Middle frontal gyrus (tissue), 1 donor: ENCODE measurements at regions not wholly inside any gene's neighbourhood (a gene's known extent, or its start where the extent isn't known, plus 50 kb on each side); places are given as distances from the start of the nearest gene placed in this dataset.

ENCODE experiments used
- DNase-seq: peaks from one replicate; pipeline ENCODE4 v3.0.0-alpha.2; 2015; ENCODE audit warnings: low spot score; ENCODE audit errors: extremely low spot score

DNA sequence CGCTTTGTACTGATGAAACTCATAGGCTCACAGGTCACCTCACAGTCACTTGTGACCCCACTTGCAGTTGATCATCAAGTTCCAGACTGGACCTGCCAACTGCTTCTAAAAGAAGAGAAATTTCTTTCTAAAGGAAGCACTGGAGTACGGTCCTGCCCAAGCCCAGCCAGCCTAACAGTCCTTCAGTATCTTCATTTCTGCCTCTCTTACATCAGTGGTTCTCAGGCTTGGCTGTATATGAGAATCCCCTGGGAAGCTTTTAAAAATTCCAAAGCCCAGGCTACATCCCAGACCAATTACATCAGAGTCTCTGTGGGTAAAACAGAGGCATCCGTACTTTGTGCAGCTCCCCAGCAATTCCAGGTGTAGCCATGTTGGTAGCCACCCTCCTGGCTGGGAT is 282.1 kb downstream of the NFIB start:
- DNase-seq, result no peak

DNA sequence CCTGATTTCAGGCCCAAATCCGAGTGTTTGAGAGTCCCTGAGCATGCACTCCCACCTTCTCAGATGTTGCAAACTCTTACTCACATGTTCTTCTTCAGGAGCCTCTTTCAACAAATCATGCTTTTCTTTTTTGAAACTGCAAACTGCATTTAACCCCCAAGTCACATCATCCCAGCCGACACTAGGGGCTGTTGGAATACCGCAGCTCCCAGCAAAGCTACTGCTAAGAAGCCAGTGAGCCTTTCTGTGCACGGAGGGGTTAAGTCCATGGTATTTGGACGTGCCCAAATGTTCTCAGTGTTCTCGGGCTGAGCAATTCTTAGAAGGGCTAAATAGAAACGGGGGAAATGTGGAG is 282.9 kb downstream of the NFIB start:
- no peak for DNase-seq

DNA sequence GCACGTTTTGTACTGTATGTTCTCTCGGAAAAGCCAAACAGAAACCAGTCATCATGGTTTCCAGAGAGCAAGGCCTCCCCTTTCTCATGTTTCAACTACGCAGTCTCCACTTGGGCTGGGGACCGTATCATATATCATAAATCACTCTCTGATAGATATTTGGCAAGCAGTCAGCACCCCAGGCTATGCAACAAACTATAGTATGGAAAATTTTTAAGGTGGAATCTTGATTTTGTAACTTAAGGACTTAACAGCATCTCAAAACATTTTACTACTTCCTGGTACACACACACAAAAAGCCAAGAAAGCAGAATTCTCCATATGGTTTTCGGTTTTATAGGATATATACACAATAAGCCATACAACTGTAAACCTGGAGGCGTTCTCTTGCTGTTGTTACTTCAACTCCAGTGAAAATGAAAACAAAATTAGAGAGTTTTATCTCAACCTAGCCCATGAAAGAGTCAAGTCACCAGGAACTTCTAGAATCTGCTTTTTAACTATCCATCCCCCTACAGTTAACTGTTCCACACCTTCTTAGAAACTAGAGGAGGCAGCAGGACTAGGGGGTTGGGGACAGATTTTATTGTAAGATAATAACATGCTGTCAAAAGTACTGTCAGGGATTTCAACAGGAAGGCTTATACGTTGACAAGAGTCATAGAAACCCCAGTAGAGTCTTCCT is 283.4 kb downstream of the NFIB start:
- no peak for DNase-seq

DNA sequence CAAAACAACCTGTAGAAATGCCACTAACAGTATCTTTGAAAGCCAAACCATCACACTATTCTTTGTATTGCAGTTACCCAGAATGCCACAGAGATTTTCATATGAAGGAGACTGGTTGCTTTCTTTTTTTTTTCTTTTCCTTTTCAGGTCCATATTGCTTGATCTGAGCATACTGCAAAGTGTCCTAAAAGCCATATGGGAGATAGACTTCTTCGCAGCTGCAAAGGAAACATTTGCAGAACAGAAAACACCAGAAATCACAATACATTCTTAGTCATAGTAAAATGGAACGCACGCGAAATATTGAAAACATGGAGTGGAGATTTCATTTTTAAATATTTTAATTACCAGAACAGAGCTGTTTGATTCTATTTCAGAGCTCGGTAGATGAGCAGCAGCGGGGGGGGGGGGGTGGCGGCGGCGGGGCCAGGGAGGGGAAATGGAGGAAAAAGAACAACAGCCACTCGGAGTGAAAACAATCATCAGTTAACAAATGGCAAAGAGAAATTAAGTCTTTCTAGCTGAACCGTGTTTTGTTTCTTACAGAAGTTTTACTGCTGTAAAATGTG is 284.1 kb downstream of the NFIB start:
- no peak for DNase-seq

DNA sequence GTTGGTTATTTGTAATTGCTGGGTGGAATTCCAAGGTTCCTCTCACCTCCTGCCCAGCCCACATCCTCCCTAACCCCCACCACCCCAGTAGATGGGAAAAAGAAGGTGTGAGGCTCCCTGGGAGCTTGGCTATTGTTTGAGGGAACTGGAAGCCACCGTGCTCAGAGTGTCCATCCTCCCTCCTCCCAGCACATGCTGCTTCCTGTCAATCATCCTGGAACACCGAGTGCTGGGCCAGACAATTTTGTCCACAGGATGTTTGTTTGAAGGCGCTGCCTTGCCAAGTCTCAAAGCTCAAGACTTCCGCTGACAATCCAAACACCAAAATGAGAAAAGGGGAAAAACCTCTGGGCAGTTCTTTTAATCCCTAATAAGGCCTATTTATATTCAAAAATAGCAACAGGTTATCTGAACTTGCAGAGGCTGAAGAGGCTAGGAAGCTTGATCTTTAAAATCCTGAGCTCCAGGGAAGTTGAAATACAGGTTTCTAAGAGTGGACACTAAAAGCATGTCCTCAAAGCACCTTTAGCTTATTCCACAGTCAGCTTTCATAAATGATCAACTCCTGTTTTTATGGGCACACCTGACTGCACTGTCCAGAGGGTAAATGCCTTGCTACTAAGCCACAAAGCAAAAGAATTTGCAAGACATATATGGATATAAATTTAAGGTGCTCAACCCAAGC is 286.7 kb downstream of the NFIB start:
- DNase-seq, result no peak

DNA sequence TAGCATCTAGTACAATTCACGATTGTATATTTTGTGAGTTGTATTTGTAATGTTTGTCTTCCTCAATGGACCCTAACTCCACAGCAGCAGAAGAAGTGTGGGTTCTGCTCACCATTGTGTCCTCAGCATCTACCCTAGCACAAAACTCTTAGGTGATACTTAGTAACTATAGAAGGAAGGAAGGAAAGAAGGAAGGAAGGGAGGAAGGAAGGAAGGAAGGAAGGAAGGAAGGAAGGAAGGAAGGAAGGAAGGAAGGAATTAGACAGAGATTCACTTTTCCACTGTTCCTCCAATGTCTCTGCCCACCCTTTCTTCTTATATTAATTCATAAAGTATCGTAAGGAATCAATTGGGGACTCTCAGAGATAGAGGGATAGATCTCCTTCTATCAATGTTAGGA is 288.2 kb downstream of the NFIB start:
- no peak for DNase-seq

DNA sequence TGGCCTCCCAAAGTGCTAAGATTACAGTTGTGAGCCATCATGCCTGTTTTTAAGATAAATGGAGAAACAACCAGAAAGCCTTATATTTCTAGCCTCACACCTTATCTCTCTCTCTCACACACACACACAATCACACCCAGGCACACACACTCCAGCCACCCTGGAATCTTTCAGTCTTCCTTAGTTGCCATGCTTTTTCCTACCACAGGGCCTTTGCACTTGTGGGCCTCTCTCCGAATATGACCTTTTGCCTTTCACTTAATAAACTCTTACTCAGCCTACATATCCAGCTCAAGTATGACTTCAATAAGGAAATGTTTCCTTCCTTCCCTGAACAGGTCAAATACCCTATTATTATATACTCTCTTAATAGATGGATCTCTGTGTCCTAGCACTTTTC is 290.7 kb downstream of the NFIB start:
- DNase-seq, result no peak

DNA sequence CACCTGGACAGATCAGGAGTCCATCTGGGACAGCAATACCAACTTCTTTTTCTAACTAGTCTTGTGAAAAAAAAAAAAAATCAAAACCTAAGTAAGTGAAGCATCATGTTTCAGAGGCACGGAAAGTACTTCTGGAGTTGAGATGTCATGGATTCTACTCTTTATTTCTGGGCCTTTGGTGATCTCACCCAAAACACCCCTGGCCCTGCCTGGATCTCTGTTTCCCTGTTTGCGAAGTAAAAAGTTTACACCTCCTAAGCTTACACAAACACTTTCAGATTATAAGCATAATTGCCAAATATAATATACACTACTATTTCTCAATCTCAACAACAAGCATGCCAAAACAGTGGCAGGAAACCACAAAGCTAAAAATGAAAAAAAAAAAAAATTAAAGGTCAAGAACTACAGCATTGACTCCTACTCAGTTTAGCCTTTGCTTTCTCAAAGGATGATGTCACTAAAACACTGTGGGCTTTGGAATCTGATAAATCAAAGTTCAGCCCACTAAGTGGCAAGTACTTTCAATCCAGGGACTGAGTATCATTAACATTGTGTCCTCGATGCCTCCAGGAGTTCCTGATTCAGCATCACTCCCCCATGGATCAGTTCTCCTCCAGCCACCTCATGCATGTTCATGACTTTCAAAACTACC is 291.9 kb downstream of the NFIB start:
- no peak for DNase-seq

DNA sequence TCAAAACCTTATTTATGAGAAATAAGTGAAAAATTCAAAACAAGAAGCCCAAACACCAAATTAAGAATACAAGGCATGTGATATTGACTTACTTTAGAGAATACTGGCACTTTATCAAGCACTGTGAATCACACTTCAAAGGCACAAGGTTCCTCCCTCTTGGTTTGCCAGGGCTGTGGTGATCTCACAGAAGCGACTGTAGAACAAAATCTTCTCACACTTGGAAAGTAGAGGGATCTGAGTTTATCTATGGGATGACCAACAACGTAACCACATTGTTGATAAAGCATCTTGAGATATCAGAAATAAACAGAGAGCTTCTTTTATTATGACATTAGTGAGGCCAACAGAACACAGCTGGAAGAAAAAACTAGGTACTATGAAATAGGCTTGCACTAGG is 295.9 kb downstream of the NFIB start:
- no peak for DNase-seq

DNA sequence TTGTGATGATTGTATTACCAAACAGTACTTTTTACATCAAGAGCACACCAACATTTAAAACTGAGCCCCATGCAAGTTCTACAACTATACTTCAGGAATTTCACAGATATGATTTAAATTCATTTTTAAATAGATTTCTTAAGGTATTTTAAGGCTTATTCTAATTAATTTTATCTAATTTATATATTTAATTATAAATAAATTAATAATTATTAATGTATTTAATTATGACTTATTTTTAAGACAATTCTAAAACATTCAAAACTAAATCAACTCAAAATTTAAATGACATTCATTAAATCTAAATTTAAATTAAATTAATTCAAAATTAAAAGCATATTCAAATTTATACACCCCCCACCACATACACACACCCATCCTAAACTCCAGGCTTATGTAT is 299.2 kb downstream of the NFIB start:
- no peak for DNase-seq

DNA sequence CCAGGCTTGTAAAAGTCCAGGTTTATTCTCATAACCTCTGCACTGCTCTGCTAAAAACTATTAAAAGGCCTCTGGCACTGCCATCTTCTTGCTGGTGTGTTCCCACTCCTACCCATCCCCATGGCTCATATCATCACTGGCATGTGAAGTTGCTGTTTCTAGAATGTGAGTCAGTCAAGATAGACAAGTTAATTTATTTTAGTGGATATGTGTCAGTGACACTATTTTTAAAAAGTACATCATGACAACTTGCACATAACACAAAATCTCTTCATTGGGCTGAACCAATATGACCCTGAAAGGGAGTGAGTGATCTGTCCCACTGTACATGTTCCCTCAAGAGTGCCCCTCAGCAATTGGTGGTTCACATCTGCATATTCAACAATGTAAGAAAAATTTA is 299.7 kb downstream of the NFIB start:
- DNase-seq, result no peak

DNA sequence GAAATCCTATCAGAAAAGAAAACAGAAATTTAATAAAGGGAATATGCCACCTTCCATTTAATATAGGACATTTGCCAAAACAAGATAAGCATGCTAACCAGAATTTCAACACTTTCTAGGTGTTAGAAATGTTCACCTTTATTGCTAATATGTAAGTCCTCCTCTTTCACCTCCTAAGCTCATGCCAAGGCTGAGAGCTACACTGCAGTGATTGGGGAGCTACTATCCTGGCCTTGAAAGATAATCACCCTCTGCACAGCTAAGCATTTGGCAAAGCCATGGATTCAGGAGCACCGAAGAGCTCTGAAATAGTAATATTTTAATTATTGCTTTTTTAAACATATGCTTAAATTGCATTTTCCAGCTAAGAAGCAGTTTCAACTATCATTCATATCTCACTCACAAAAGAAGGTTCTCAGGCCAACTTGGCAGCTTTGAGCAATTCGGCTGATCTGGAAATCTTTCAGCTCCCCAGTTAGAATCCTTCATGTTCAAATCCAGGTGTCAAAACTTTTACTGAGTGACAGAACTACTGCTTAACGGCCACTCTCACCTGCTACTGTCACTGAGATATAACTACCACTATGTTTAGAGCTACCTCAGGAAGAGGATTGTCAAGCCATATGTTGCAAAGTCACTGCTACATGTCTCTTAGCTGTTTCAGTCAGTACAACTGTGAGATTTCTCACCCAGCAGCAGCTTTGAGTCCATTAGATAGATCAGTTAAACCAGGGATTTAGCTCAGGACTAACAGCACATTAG is 302.0 kb downstream of the NFIB start:
- no peak for DNase-seq

DNA sequence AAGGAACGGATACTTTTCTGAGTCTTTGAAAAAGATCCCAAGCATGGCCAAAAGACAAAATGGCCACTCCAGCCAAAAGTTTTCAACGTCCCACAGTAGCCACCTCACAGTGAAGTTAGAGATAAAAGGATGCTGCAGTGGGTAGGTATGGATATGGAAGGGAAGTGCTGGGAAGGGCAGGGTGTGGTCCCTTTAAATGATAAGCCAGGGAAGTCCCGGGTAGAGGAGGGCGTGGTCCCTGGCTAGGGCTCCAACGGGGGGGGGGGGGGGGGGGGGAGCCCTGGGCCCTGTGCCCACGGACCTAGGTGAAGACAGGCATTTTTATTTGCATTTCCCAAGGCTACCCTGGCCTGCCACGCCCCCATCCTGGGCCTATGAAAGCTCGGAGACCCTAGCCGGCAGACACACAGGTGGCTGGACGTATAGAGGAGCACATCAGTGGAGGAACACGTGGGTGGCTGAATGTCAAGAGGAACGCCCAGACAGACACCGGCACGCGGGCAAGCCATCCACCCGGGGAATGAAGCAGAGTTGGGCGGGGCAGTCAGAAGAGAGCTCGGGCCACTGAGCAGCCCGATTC is 306.7 kb downstream of the NFIB start:
- no peak for DNase-seq

DNA sequence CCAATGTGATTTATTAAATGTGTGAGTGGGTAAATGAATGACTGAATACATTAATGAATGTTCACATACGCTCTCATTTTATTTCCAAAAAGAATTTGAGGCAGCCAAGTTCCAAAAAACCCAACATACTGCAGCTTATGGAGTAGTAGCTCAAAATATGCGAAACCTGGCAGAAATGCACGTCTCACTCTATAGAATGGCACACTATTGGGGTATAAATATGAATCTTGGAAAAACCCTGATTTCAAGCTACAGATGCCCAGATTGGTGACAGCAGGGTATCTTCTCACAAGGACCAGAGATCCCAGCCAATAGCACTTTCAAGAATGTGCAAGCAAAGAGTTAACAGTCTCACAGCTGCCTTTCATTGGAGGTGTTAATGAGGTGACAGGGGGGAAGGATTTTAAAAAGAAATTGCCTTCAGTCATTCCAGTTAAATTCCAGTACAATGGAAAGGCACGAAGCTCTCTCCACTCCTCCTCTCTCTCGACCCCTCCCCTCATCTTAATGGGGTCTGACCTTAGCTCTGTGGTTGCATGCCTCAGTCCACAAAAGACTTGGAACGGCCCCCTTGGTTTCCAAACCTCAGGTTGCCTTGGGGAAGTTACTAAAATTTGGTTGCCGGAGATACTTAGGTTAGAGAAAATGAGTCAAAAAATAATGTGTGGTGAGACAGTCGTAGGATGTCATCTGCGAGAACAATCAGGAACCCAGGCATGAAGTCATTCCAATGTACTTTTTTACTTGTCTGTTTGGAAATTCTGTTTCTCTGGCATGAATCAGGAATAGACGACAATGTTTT is 307.4 kb downstream of the NFIB start:
- no peak for DNase-seq

DNA sequence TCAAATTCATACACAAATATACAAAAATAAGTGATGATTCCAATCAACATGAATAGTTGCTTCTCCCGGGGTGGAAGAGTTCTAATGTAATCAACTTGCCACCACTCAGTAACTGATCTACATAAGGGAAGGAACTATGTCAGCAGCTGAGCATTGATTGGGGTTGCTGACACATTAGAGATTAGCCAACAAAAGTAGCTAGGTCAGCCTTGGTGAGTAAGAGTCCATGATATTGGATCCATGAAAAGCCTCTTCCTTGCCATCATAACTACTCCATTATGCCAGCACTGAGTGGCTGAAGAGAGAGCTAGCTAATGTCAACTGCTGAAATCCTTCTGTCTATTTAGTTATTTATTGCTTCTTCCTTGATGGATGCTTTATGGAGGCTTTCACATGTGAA is 309.8 kb downstream of the NFIB start:
- no peak for DNase-seq

DNA sequence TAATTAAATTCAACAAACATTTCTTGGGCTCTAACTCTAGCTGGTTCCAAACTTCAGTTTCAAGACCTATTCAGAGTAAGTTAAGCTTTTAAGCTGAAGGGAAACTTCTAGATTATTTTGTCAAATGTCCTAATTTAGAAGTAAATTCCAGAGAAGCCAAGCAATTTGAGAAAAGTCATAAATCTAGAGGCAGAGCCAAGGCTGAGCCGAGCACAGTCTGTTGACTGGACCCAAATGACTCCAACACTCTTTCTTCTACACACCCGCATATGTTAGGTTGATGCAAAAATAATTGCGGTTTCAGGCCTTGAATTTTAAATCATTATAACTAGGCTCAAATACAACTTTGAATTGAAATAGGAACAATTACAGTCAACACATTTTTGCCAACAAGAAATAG is 319.7 kb downstream of the NFIB start:
- DNase-seq, result no peak

DNA sequence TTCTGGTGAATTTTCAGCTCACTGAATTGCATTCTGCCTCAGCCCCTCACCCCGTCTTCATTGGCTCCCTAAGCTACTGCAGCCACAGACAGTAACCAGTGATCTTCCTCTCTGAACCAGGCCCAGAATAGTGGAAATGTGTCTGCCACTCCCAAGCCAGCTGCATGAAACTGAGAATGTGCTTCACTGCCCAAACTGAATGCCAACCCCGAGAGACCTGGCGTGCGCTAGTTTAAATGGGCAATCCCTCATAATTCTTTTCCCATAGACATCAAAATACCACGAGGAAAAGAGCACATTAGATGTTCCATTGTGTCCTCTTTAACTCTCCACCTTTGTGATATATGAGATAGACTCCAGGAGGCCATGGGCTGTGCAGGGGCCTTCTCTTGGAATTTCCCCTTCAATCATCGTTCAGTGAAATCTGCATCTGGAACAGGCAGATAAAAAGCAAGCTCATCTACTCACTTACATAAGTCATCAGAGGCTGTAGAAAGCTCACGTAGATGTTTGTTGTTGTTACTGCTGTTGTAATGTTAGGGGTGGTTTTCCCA is 320.2 kb downstream of the NFIB start:
- DNase-seq, result no peak

DNA sequence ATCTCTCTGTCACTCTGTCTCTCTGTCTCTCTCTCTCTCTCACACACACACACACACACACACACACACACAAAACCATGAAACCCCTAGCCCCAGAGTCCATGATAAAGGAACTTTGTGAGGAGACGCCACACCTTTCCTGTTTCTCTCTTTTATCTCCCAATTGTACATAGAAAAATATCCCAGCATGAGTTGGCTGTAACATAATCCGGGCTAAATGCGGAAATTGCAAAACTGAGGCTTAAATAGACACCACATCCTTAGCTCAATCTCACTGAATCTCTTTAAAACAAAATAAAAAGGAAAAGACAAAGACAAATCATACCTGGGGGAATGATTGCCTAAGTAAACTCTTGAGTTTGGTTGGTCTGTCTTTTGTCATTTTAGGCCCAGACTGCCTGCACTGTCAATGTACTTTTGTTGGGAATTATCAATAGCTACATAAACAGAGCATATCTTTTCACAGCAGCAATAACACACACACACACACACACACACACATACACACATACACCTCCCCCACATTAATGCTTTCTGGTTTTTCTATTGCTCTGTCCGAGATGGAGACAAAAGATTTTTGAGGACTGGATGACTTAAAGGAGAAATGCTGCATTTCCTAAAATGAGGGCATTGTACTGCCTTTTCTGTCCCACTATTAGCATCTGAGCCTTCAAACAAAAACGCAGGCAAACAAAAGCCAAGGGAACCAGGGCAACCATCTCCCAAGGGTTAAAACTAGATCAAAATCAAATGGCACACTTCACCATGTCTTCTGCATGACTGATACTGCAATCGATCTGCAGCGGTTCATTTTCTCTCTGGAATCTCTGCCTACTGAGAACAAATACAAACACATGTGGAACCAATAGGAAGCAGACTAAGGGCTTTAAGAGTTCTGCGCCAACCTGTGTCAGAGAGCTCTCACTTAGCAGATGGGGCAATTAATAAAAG is 321.5 kb downstream of the NFIB start:
- no peak for DNase-seq

DNA sequence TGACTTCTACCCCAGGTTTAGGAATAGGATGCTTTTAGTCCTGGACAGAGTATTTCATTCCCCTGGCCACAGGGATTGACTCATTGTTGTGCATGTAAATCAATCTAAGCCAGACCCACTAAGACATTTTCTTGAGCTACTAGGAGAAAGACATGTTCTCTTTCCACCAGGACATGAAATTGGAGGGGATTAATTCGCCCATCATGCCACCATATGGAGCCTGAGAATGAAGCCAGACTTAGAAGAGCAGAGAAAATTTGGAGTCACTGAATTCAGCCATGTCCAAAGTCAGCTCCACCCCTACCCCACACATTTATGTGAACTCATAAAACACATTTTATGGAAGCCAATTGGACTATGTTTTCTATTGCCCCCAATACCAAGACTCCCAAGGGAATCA is 322.5 kb downstream of the NFIB start:
- no peak for DNase-seq
